ENCODE measurements at regions not wholly inside any gene's neighbourhood (a gene's known extent, or its start where the extent isn't known, plus 50 kb on each side); places are given as distances from the start of the nearest gene placed in this dataset.

DNA sequence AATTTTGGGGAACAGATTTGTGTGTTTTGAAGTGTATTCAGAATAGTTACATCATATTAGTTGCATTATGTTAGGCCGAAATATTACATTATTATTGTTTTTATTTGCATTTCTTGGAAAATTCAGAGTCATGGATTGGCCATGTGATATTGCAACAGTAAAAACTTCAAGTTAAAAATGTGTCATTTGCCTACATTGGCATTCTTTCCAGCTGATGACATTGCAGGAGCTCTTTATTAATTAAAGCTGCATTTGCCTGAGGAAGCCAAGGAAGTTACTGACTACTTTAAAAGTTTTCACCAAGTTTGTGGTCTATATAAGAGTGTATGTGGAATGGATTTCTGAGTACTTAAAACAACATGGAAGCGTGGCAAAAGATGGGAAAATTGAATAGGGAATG, 726.4 kb upstream of the SGO1 start:
- DNase-seq (ENCODE audit: low read depth in 2 of 2): no peak

DNA sequence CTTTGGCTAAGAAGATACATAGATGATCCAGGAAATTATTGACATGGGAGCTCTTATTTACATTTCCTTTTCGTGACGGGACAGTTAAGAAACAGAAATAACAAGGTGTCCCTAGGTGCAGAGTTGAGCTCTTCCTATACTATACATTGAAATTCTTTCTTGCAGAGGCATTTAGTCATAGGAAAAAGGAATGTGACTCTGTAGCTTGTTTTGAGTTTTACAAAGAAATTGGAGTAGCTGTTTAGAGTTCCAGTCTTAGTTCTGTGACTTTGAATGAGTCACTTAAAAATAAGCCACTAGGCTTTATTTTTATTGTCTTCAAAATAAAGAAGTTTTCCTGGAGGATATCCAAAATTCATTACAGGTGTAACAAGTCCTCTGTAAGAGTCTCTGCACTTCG, 723.5 kb upstream of the SGO1 start:
- no peak for DNase-seq (ENCODE audit: low read depth in 2 of 2)

DNA sequence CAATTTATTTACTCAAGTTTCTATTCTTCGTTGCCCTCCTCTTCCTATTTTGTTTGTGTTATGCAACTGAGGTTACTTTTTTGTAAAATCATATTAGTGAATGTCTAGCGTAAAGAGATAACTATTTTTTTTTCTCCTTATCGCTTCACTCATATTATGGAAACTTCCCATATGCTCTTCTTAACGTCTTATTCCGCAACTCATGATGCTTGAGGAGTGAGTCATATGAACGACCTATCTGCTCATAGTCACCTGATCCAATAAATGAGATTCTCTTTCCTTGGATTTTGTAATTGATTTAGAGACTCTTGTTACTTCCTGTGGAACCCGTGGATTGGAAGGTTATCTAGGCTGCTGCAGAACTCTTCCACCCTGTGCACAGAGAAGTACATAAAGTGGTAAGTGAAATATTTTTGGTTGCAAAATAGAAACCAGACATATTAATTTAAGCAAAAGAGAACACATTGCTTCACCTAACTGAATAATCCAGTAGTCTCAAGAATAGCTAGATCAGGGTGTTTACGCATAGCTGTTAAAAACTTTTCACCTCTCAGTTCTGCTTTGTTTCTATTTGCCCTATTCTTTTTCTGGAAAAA, 719.3 kb upstream of the SGO1 start:
- no peak for DNase-seq (ENCODE audit: low read depth in 2 of 2)

DNA sequence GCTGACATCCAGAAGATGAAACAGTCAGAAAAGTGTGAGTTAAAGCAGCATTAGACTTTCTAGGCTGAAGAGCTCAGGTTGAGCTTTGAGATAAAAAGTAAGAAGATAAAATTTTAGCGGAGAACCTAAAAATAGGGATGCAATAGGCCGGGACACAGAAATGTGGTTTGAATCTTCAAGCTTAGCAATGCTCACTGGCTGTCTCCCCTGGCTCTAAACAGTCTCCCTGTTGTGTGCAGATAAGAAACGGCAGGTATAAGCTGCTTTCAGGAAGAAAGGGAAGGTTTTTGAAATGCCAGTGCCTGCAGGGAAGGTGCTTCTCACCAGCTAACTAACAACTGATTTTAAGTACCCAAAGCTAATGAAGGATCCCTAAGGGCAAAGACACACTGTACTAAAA, 718.7 kb upstream of the SGO1 start:
- no peak for DNase-seq (ENCODE audit: low read depth in 2 of 2)

DNA sequence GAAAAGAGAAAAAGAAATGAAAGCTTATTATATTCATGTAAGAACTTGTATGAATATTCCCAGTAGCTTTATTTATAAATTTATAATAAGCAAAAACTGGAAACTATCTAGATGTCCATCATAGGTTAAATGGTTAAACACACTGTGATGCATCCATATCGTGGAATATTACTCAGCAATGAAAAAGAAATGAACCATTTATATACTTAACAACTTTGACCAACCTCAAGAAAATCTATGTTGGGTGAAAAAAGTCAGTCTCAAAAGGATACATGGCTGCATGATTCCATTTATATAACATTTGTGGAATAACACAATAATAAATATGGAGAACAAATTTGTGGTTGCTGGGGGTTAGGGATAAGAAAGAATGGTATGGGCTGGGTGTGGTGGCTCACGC, 713.0 kb upstream of the SGO1 start:
- DNase-seq (ENCODE audit: low read depth in 2 of 2): no peak

DNA sequence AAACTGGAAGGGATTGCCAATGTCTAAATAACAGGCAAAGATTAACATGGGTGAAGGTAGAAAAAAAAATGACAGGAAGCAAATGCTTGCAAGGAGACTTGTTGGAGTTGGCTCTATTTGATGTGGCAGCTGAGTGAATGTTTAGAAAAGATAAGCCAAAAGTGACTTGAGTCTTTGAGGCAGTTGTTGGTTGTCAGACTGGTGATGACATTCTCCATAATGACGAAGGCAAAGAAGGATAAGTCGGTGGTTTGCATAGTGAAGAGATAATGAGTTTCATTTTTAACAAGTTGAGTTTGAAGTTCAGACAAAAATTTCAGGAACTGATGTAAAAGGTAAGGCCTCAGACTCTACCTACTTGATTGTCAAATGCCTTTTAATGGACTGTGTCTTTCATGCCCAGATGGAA, 704.1 kb upstream of the SGO1 start:
- DNase-seq (ENCODE audit: low read depth in 2 of 2): no peak

DNA sequence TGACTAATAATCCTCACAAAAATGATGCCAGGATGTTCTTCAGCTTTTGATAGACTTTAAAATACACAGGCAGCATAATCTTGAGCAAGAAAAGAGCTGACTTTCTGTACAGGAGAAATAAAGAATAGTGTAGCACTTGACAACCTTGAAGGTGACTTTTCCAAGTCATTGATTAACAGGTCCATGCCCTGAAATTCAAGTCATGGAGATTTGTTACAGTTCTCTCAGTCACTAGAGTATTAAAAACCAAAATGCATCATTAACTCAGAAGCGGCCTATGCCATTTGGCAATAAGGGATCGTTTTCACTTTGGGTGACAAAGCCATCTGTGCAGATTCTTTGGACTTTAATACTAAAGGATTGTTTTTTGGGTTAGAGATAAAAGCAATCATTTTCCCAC, 692.7 kb upstream of the SGO1 start:
- no peak for DNase-seq (ENCODE audit: low read depth in 2 of 2)

DNA sequence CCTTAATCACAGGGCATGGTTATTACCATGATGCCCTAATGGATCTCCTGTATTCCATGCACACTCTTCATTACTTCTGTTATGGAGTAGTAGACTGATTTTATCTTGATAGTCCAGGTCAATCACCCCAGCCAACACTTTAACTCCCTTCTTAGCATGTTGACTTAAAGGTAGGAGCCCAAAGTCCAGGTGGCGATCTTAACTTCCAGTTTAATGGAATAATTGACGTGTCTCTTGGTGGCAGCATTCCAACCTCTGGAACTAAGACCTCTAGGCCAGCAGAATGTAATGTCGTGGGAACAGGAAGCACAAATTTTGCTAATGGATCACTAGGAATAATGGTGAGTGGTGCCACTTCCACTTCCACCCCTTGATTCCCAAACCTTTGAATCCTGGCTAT, 687.2 kb upstream of the SGO1 start:
- no peak for DNase-seq (ENCODE audit: low read depth in 2 of 2)

DNA sequence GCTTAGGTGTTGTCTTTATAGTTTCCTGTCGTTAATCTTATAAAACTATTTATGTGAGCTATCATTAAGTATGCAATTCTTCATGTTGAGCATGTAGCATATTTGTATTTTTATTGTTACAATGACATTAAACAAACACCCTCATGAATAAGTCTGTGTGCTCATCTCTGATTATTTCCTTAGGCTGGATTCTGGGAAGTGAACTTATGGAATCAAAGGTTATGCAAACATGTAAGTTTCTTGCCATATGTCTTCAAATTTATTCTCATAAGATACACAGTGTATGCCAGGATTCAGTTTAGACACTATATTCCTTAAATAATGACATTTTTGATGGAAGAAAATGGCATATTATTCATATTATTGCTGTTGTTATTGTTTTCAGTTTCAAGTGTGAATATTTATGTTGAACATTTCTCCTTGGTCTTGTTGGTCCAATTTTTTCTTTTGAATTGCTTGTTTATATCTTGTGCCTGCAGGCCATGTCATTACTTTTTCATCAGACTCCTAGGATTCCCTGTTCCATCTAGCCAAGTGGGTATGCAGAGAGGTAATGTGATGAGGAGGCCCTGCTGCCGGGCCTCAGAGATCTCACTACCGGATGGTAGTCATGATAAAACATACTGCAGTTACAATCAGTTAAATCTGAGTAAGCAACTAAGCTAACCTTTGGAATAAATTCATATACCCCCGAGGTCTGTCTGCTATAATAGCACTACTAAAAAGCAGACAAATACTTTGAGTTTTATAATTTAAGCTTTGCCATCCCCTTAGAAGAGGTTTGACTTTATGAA, 684.3 kb upstream of the SGO1 start:
- no peak for DNase-seq (ENCODE audit: low read depth in 2 of 2)

DNA sequence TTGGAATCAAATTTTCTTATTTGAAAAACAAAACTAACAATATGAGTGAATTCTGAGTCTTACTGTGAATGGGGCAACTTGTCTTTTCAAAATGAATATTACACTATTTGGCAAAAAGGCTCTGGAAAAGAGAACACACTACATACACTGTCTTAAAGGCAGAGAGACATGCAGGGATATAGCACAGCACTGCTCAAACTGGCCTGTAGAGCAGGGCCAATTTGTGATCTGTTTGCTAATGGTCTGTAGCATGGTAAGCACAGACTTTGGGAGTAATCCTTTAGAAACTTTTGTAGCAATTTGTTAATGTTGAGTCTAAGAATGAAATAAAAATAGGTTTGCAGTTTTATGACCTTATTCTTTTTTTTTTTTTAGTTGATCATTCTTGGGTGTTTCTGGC, 679.8 kb upstream of the SGO1 start:
- no peak for DNase-seq (ENCODE audit: low read depth in 2 of 2)

DNA sequence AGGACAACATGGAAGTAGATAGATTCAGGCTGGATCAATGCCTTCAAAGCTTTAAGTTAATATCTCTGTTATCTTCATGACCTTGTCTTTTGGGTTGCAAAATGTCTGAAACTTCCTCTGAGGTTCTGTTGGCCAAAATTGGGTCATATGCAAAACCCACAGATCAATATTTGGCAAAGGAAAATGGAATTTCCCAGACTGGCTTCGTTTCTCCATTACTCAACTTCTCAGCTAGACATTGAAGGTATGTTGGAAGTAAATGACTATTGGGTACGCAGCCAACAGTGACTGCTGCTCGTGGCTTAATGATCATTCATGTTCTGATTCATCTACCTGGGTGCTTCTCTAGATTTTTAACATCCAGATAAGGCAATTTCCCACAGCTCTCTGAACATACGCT, 675.4 kb upstream of the SGO1 start:
- no peak for DNase-seq (ENCODE audit: low read depth in 2 of 2)

DNA sequence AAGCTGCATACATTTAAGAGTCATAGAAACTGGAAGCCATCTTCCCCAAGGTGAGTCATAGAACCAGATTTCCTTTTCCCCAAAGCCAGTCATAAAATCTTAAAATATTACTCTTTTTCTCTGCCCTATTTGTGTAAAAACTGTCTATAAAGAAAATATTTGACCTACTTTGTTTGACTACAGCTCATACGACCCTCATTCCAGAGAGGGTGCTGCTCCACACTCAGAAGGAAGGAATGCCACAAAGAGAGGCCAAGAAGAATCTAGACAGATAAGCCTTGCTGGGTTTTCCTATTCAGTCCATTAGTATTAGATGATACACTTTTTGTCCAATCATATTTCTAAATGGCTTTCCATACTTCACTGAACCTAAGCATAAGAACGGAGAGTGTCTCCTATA, 671.6 kb upstream of the SGO1 start:
- DNase-seq (ENCODE audit: low read depth in 2 of 2): no peak

DNA sequence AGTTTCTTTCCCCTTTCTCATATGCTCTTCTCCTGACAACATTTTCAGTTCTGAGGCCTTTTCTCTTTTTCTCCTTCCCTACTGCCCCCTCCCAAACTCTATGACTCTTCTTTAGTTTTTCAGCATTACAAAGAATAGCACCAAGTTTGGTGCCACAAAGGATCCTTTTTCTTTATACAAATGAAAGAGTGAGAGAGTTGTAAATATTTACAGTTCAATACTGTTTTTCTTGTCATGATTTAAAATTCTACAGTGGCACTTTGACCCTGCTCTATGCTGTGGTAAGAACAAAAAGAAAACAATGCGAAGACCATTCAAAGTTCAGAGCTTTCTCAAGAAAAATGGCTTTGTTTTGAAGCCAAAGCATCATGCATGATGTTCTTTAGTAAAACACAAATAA, 667.9 kb upstream of the SGO1 start:
- no peak for DNase-seq (ENCODE audit: low read depth in 2 of 2)

DNA sequence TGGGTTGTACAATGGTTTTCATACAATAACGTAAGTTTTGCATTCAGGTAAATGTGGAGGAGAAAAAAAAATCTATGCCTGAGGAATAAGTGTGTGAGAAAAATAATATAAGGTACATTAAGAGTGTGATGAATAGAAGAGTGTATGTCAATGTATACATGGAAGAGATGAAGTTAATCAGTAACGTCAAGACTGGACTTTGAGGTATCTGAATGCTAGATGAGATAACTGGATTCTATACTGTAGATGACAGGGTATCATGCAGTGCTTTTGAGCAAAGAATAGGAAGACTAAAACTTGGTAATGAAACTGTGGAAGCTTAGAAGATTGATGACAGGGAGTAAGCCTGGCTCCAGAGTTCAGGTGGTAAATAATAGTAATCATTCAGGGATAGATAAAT, 666.7 kb upstream of the SGO1 start:
- no peak for DNase-seq (ENCODE audit: low read depth in 2 of 2)

DNA sequence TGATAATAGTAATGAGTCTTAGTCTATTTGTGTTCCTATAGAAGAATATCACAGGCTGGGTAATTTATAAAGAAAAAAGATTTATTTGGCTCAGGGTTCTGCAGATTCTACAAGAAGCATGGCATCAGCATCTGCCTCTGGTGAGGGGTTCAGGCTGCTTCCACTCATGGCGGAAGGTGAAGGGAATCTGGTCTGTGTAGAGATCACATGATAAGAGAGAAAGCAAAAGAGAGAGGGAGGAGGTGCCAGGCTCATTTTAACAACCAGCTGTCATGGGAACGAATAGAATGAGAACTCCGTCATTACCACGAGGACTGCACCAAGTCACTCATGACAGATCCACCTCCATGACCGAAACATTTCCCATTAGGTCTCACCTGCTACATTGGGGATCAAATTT, 664.0 kb upstream of the SGO1 start:
- no peak for DNase-seq (ENCODE audit: low read depth in 2 of 2)

DNA sequence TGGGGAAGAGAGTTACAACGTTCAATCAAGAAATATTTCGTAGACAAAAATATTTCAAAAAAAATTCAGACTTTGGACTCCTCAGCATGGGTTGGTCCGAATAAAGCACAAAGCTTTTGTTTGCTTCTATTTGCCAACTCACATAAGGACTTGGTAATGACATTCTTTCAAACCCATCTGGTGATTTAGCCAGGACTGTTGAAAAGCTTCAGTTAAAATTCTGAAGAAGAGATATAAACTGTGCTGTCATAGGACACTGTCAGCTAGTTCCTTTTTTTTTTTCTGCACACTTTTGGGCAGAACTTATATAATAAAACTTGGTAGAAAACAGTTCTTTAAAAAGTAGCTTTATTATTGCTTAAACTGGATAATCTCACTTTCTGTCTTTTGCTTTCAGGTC, 660.8 kb upstream of the SGO1 start:
- DNase-seq (ENCODE audit: low read depth in 2 of 2): no peak

DNA sequence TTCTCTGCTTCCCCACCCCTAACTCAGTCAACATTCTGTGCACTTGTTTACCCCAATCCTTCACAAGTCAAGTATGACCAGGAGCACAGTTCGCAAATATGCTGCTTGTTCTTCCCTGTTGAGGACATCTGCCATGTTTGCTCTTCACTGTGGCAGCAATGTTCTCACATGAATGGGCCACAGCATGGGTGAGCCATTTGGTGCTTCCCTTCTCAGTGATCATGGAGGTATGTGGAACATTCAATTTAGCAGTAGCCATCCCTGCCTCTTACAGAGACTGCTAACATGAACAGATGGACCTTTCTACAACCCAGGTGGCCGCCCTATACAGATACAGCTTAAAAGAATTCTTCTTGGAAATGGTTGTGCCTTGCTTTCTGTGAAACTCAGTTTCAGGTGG, 660.1 kb upstream of the SGO1 start:
- DNase-seq (ENCODE audit: low read depth in 2 of 2): no peak

DNA sequence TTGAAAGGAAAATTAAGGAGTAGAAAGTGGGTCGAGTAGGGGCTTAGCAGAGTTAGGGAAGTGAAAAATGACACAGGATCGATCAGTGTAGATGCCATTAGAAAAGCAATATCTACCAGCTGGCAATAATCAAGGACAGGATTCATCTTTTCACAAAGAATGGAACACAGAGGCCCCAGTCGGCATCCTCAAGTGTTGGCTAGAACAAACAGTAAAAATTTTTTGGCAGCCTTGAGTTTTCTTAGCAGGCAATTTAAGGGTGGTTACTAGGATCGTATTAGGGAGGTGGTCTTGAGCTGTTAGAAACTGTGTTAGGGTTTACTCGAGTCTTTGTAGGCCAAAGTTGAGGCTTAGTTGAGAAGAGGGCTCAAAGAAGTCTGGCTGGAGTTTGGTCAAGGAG, 658.8 kb upstream of the SGO1 start:
- DNase-seq (ENCODE audit: low read depth in 2 of 2): no peak

DNA sequence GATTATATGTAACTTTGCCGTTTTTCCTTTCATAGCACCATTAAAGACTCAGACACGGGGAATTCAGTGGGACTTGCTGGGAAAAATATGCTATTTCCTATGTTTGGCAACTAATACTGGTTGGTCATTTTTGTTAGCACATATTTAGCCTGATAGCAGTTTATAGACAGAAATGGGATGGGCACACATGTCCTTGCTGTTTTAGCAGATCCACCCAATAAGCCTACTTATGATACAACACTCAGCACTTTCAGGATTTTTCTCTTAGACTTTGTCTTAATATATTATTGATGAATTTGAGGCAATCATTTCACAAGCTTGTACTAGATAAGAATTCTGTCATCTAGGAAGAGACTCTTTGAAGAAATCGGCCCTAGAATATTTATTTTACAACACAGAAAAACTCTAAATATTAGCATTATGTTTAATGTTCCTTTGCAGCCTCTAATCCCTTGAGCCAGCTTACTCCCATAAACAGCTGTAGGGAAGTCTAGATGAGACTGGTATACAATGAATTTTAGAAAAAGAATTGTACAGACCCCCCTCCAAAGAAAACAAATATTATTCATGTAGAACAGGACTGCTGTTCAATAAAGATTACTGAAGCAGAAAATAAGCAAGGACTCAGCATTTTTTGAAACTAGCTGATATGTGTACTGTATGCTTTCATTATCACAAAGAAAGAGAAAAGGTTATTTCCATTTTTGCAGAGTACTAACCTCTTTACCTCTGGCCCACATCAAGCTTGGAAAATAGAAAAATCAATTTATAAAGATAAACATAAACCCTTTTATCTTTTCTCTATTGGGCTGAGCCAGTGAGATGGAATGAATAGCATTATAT, 656.8 kb upstream of the SGO1 start:
- no peak for DNase-seq (ENCODE audit: low read depth in 2 of 2)

DNA sequence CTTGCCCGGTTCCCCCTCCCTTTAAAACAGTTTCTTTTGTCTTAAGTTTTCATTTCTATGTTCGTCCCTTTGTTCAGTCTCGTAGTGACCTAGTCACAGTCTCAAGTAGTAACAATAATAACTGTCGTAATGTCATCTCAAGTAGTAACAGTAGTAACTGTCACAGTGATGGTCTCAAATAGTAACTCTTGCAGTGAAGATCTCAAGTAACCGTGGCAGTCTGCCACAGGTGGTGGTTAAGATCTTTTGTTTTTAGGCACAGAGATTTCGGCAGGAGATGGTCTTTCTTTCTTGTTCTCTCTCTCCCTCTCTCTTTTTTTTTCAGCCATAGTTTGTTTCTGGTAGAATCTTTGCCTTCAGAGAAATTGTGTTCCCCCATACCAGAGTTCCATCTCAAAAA, 656.0 kb upstream of the SGO1 start:
- DNase-seq (ENCODE audit: low read depth in 2 of 2): no peak

DNA sequence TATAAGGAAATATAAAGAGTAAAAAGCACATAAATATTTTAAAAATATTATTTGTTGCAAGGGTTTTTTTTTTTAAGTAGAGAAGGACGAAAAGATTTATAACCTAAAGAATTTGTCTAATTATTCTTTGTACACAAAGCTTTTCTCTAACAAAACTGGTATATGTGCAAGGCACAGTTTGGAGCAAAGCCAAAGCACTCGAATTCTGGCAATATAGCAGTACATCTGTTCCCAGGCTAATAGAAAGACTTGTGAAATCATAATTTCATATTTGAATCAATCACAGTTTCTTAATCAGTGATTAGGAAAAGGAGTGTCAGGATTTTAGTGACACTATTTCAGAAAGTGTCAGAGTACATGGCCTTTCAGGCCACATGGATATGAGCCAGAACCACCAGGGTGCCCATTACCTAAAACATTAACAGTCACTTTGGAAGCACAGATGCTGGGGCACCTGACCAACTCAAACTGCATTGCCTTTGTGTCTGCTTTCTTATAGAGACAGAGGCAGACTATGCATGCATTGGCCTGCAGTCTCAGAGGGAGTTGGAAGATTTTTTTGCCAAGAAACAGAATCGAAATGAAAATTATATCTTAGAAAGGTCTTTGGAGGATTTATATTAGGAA, 651.8 kb upstream of the SGO1 start:
- no peak for DNase-seq (ENCODE audit: low read depth in 2 of 2)

DNA sequence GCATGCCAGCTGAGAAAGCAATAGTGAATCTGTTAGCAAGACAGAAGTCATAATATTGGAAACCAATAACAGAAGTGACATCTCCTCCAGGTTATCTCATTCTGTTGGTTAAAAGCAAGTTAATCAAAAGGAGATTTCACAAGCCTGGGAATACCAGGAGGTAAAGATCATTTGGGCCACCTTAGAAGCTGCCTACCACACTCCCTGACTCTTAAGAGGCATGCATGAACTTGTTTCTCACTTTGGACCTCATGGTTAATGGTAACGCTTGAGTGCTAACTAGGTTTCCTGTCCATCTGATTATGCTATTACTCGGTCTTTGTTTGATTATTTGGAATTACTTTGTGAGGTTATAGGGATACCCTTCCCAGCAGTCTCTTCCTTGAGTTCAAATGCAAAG, 650.8 kb upstream of the SGO1 start:
- DNase-seq (ENCODE audit: low read depth in 2 of 2): no peak

DNA sequence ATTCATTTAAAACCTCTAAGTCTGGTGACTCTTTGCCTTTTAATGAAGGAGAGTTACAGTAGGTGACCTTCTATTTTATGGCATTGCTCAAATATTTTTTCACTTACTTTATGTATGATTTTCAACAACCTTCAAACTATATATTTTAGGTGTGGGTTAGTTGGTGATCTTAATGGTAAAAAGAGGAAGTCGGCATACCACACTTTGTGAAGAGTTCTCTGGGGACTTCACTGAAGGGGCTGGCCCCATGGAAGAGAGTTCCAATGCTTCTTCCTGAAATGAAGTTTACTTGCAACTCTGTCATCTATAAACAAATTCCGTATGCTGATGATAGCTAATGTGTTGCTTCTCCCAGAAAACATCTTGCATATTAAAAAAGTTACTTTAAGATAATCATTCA, 647.0 kb upstream of the SGO1 start:
- DNase-seq (ENCODE audit: low read depth in 2 of 2): no peak

Data from stimulated activated CD8-positive, alpha-beta memory T cell treated with anti-CD3 and anti-CD28 coated beads, Interleukin-7, amount 100 ng/mL, for 1 hour (primary cell).